HL-60 (cell line): ENCODE measurements at regions not wholly inside any gene's neighbourhood (a gene's known extent, or its start where the extent isn't known, plus 50 kb on each side); places are given as distances from the start of the nearest gene placed in this dataset.

Experiments used
- DNase-seq, 2 experiments: peaks; one replicate each; pipeline ENCODE4 v3.0.0-alpha.2; 2010 to 2020; ENCODE audit warnings: low read depth in 1 of 2, low spot score in 1 of 2
- H3K27ac ChIP-seq: fragments of 250-450 bp; sonication (Bioruptor Pico); replicated peaks from 2 replicates; pipeline ENCODE4 v1.5.1; 2020; ENCODE audit warnings: mild to moderate bottlenecking, moderate library complexity
- H3K27me3 ChIP-seq: fragments of 250-450 bp; sonication (Bioruptor Pico); 2 replicates; pipeline ENCODE4 v1.5.1; 2021; ENCODE audit warnings: mild to moderate bottlenecking, moderate library complexity; ENCODE audit not compliant: insufficient read depth, poor library complexity, severe bottlenecking
- H3K4me3 ChIP-seq: replicated peaks from 2 replicates; pipeline ENCODE4 v1.5.1; 2011; ENCODE audit warnings: mild to moderate bottlenecking, control low read depth, low read length; ENCODE audit not compliant: insufficient read depth
- CTCF ChIP-seq: IDR thresholded peaks from one replicate; pipeline ENCODE4 v1.5.1; 2011; ENCODE audit warnings: low read length, control low read depth, inconsistent platforms; ENCODE audit not compliant: insufficient read depth
- GABPA ChIP-seq: IDR thresholded peaks from 2 replicates; pipeline ENCODE4 v1.6.1; 2012; ENCODE audit warnings: low read depth
- POLR2AphosphoS5 ChIP-seq: IDR thresholded peaks from 2 replicates; pipeline ENCODE4 v1.6.1; 2012; ENCODE audit warnings: low read depth
- SPI1 ChIP-seq: IDR thresholded peaks from 2 replicates; pipeline ENCODE4 v1.6.1; 2012; ENCODE audit warnings: low read depth, mild to moderate bottlenecking, borderline replicate concordance
- TF ChIP-seq, protein P1 (sequence below): IDR thresholded peaks from 2 replicates; pipeline ENCODE4 v1.6.1; 2012; ENCODE audit warnings: low read depth; ENCODE audit not compliant: insufficient replicate concordance

GRCh38 chr20:5445611-5446010, 128.9 kb upstream of the PROKR2 start:
- no peak for TF ChIP-seq GABPA
- TF ChIP-seq SPI1, result no peak
- no peak for TF ChIP-seq POLR2AphosphoS5
- Histone ChIP-seq H3K27me3 (peaks cover 16% of the 10 kb centered on the region), H3K27ac (no peak overlapping the region), H3K4me3 (no peak overlapping the region)
- no peak for DNase-seq

DNA sequence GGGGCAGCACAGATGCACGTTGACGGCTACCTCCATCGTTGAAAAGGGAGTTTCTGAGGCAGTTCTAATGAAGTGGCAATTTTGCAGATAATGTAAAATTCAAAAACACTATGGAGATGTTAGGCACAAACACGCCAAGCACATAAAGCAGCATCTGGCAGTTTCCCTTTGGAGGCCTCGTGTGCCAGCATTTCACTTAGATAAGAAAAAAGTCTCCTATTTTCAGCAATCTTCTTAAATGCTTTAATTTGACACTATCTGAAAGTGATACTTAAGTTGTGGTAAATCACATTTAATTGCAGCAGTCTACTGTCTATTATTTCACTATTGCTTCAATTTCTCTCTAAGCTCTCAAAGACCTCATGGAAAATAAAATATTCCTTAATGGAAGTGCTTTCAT, 125.3 kb upstream of the PROKR2 start:
- H3K27ac ChIP-seq, result no peak overlapping the region
- TF ChIP-seq, protein P1, sequence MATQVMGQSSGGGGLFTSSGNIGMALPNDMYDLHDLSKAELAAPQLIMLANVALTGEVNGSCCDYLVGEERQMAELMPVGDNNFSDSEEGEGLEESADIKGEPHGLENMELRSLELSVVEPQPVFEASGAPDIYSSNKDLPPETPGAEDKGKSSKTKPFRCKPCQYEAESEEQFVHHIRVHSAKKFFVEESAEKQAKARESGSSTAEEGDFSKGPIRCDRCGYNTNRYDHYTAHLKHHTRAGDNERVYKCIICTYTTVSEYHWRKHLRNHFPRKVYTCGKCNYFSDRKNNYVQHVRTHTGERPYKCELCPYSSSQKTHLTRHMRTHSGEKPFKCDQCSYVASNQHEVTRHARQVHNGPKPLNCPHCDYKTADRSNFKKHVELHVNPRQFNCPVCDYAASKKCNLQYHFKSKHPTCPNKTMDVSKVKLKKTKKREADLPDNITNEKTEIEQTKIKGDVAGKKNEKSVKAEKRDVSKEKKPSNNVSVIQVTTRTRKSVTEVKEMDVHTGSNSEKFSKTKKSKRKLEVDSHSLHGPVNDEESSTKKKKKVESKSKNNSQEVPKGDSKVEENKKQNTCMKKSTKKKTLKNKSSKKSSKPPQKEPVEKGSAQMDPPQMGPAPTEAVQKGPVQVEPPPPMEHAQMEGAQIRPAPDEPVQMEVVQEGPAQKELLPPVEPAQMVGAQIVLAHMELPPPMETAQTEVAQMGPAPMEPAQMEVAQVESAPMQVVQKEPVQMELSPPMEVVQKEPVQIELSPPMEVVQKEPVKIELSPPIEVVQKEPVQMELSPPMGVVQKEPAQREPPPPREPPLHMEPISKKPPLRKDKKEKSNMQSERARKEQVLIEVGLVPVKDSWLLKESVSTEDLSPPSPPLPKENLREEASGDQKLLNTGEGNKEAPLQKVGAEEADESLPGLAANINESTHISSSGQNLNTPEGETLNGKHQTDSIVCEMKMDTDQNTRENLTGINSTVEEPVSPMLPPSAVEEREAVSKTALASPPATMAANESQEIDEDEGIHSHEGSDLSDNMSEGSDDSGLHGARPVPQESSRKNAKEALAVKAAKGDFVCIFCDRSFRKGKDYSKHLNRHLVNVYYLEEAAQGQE, result no peak
- TF ChIP-seq POLR2AphosphoS5, result no peak
- no peak for TF ChIP-seq GABPA
- TF ChIP-seq CTCF, result no peak
- TF ChIP-seq SPI1, result no peak
- H3K4me3 ChIP-seq, result no peak overlapping the region
- no peak for DNase-seq
- H3K27me3 ChIP-seq, result peaks cover 9% of the 10 kb centered on the region

GRCh38 chr20:5434116-5434515, 117.4 kb upstream of the PROKR2 start:
- H3K4me3 ChIP-seq, result no peak overlapping the region
- no peak overlapping the region for H3K27ac ChIP-seq
- TF ChIP-seq GABPA, result no peak
- DNase-seq, result no peak
- peaks cover 2% of the 10 kb centered on the region for H3K27me3 ChIP-seq

- no peak overlapping the region for H3K27ac ChIP-seq
- H3K4me3 ChIP-seq, result no peak overlapping the region
- DNase-seq, result no peak
- TF ChIP-seq POLR2AphosphoS5, result no peak
- TF ChIP-seq GABPA, result no peak
- TF ChIP-seq CTCF, result no peak
- TF ChIP-seq, protein P1, result no peak
- TF ChIP-seq SPI1, result no peak
- peaks cover 2% of the 10 kb centered on the region for H3K27me3 ChIP-seq
These were observed 116.6 kb upstream of the PROKR2 start for GRCh38 chr20:5433352-5433751.

- no peak for DNase-seq
- Histone ChIP-seq H3K4me3 (no peak overlapping the region), H3K27ac (no peak overlapping the region), H3K27me3 (peaks cover 2% of the 10 kb centered on the region)
- no peak for TF ChIP-seq GABPA
- TF ChIP-seq CTCF, result no peak
- no peak for TF ChIP-seq POLR2AphosphoS5
- TF ChIP-seq SPI1, result no peak
- TF ChIP-seq, protein P1, result no peak
These were observed 115.3 kb upstream of the PROKR2 start for GRCh38 chr20:5432030-5432429.
